ENCODE measurements at regions not wholly inside any gene's neighbourhood (a gene's known extent, or its start where the extent isn't known, plus 50 kb on each side); places are given as distances from the start of the nearest gene placed in this dataset.
"Not testable (repeated sequence)": the region's sequence is repeated elsewhere in the genome, so short reads cannot be mapped to it uniquely, and the experiment has no call there.

DNA sequence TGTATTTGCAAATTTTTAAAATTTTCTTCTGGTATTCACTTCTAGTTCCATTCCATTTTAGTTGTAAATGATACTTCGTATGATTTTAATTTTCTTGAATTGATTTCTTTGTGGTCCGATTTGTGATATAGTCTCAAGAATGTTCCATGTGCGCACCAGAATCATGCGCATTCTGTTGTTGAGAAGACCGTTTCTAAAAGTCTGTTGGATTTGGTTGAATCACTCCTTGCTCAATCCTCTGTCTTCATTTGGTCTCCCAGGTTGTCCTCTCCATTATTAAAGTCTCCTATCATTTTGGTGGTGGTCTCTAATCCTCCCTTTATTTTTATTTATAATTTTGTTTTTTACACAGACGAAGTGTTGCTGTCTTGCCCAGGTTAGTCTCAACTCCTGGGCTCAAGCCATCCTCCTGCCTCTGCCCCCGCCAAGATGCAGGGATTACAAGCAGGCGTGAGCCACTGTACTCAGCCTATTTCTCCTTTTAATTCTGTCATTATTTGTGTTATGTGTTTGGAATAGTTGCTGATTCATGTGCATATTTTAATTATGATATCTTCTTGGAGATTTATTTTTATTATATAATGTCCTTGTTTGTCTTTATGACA is 1490.8 kb downstream of the FOXD4L5 start:
- TF ChIP-seq EP300 (IDR thresholded peaks at IDR 0.05; ENCODE audit: low read depth); POLR2A (IDR thresholded peaks at IDR 0.05); POLR2AphosphoS5 (IDR thresholded peaks at IDR 0.05): not testable (repeated sequence)
- TF ChIP-seq, protein P1, sequence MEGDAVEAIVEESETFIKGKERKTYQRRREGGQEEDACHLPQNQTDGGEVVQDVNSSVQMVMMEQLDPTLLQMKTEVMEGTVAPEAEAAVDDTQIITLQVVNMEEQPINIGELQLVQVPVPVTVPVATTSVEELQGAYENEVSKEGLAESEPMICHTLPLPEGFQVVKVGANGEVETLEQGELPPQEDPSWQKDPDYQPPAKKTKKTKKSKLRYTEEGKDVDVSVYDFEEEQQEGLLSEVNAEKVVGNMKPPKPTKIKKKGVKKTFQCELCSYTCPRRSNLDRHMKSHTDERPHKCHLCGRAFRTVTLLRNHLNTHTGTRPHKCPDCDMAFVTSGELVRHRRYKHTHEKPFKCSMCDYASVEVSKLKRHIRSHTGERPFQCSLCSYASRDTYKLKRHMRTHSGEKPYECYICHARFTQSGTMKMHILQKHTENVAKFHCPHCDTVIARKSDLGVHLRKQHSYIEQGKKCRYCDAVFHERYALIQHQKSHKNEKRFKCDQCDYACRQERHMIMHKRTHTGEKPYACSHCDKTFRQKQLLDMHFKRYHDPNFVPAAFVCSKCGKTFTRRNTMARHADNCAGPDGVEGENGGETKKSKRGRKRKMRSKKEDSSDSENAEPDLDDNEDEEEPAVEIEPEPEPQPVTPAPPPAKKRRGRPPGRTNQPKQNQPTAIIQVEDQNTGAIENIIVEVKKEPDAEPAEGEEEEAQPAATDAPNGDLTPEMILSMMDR (IDR thresholded peaks at IDR 0.05) = not testable (repeated sequence)

All from transverse colon (tissue), 4 donors.